ENCODE measurements at regions not wholly inside any gene's neighbourhood (a gene's known extent, or its start where the extent isn't known, plus 50 kb on each side); places are given as distances from the start of the nearest gene placed in this dataset.
"Not testable (repeated sequence)": the region's sequence is repeated elsewhere in the genome, so short reads cannot be mapped to it uniquely, and the experiment has no call there.

DNA sequence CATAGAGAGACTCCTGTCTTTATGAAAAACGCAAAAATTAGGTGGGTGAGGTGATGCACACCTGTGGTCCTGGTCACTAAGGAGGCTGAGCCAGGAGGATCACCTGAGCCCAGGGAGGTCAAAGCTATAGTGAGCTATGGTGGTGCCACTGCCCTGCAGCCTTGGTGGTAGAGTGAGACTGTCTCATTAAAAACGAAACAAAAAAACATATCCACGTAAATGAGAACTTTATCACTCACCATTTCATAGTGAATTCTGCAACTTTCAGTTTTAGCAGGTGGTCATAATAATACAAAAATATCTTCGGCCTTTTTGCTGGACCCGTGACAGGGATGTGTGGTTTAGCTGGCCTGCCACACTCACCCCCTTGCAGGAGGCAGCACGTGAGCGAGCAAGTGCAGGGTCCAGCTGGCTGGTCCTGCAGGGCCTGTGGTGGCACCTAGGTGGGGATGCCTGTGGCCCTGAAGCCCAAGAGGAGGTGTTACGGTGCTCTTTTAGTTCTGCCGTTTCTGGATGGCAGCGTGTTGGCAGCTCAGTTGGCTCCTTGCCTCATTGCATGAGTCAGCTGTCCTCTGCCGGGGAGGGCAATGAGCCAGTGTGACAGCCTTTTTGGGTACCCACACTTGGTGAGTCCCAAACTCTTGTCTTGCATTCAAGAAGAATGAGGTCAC, 1330.7 kb upstream of the TMEM132C start:
- peaks cover 0 to under 1% of the 10 kb centered on the region in 2 donors for H3K9me3 ChIP-seq (ENCODE audit: control insufficient read depth in 1 of 2, low read length in 2 of 2)
- H3K4me3 ChIP-seq (ENCODE audit: low read depth in 1 of 2, low read length in 2 of 2) = no peak overlapping the region
- H3K36me3 ChIP-seq (ENCODE audit: control insufficient read depth in 1 of 2, insufficient read depth in 2 of 2, low read length in 2 of 2) = no peaks in the 10 kb centered on the region
- H3K27ac ChIP-seq (ENCODE audit: low read length) = no peak overlapping the region
- no peaks in the 10 kb centered on the region for H3K27me3 ChIP-seq (ENCODE audit: low read depth, low read length)
- peaks cover 0 to 3% of the 10 kb centered on the region in 2 donors for H3K4me1 ChIP-seq (ENCODE audit: control insufficient read depth in 1 of 2, insufficient read depth in 2 of 2, low read length in 2 of 2)

DNA sequence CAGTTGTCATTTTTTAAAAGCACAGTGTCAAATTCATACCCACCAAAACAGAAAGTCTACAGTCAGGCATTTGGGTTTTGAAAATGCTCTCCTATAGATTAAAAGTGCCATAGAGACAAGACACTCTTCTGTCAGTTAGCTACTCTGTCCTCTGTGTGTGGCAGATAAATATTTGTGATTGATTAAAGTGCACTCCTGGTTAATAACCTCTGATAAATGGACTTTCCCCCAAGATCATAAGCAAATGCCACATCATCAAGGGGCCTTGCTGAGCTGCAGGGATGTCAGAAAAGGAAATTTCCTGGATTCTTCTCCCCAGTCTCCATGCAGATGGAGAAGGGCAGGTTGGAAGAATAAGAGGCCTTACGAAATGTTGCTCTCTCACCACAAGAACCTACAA, 1329.5 kb upstream of the TMEM132C start:
- Histone ChIP-seq H3K27me3 (ENCODE audit: low read depth, low read length) (no peaks in the 10 kb centered on the region), H3K27ac (ENCODE audit: low read length) (no peak overlapping the region), H3K36me3 (ENCODE audit: control insufficient read depth in 1 of 2, insufficient read depth in 2 of 2, low read length in 2 of 2) (no peaks in the 10 kb centered on the region), H3K4me1 (ENCODE audit: control insufficient read depth in 1 of 2, insufficient read depth in 2 of 2, low read length in 2 of 2) (peaks cover 0 to 3% of the 10 kb centered on the region in 2 donors), H3K9me3 (ENCODE audit: control insufficient read depth in 1 of 2, low read length in 2 of 2) (peaks cover 0 to 5% of the 10 kb centered on the region in 2 donors), H3K4me3 (ENCODE audit: low read depth in 1 of 2, low read length in 2 of 2) (no peak overlapping the region)

DNA sequence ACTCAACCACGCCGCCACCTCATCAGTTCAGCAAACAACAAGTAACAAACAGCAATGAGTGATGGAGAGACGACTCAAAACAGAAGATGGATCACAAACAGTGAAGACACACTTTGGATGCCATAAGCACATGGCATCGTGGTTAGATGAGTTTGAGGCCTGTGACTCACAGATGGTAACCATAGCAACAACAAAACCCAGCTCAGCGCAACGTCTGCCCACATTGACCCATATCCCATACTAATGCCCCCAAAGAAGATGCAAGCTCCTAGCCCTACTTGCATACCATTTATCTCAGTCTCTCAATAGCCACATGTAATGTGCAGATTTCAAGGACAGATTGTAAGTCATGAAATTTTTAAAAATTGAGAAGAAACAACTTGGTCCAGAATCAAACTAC, 1322.3 kb upstream of the TMEM132C start:
- Histone ChIP-seq H3K27ac (ENCODE audit: low read length) (no peak overlapping the region), H3K27me3 (ENCODE audit: low read depth, low read length) (no peaks in the 10 kb centered on the region), H3K4me1 (ENCODE audit: control insufficient read depth in 1 of 2, insufficient read depth in 2 of 2, low read length in 2 of 2) (no peaks in the 10 kb centered on the region), H3K4me3 (ENCODE audit: low read depth in 1 of 2, low read length in 2 of 2) (no peak overlapping the region), H3K36me3 (ENCODE audit: control insufficient read depth in 1 of 2, insufficient read depth in 2 of 2, low read length in 2 of 2) (no peaks in the 10 kb centered on the region), H3K9me3 (ENCODE audit: control insufficient read depth in 1 of 2, low read length in 2 of 2) (peaks cover 0 to 5% of the 10 kb centered on the region in 2 donors)

DNA sequence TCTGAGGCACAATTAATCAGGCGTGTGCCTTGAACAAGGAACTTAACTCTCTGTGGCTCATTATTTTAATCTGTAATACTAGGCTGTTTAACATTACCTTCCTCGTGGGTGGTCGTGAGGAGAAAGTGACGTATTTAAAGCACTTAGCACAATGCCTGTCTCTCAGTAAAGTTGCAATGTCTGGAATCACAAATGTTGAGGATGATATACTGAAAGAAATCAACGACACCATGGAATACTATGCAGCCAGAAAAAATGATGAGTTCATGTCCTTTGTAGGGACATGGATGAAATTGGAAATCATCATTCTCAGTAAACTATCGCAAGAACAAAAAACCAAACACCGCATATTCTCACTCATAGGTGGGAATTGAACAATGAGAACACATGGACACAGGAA, 1320.0 kb upstream of the TMEM132C start:
- H3K27me3 ChIP-seq (ENCODE audit: low read depth, low read length); H3K36me3 ChIP-seq (ENCODE audit: control insufficient read depth in 1 of 2, insufficient read depth in 2 of 2, low read length in 2 of 2); H3K27ac ChIP-seq (ENCODE audit: low read length); H3K4me1 ChIP-seq (ENCODE audit: control insufficient read depth in 1 of 2, insufficient read depth in 2 of 2, low read length in 2 of 2); H3K9me3 ChIP-seq (ENCODE audit: control insufficient read depth in 1 of 2, low read length in 2 of 2); H3K4me3 ChIP-seq (ENCODE audit: low read depth in 1 of 2, low read length in 2 of 2): not testable (repeated sequence)

GRCh38 chr12:126949558-126949957, 1317.4 kb upstream of the TMEM132C start:
- Histone ChIP-seq H3K27me3 (ENCODE audit: low read depth, low read length) (no peaks in the 10 kb centered on the region), H3K4me1 (ENCODE audit: control insufficient read depth in 1 of 2, insufficient read depth in 2 of 2, low read length in 2 of 2) (no peaks in the 10 kb centered on the region), H3K4me3 (ENCODE audit: low read depth in 1 of 2, low read length in 2 of 2) (no peak overlapping the region), H3K36me3 (ENCODE audit: control insufficient read depth in 1 of 2, insufficient read depth in 2 of 2, low read length in 2 of 2) (no peaks in the 10 kb centered on the region), H3K9me3 (ENCODE audit: control insufficient read depth in 1 of 2, low read length in 2 of 2) (no peaks in the 10 kb centered on the region), H3K27ac (ENCODE audit: low read length) (no peak overlapping the region)

GRCh38 chr12:126950266-126950665, 1316.7 kb upstream of the TMEM132C start:
- Histone ChIP-seq H3K27ac (ENCODE audit: low read length) (no peak overlapping the region), H3K4me3 (ENCODE audit: low read depth in 1 of 2, low read length in 2 of 2) (no peak overlapping the region), H3K36me3 (ENCODE audit: control insufficient read depth in 1 of 2, insufficient read depth in 2 of 2, low read length in 2 of 2) (no peaks in the 10 kb centered on the region), H3K9me3 (ENCODE audit: control insufficient read depth in 1 of 2, low read length in 2 of 2) (no peaks in the 10 kb centered on the region), H3K27me3 (ENCODE audit: low read depth, low read length) (no peaks in the 10 kb centered on the region), H3K4me1 (ENCODE audit: control insufficient read depth in 1 of 2, insufficient read depth in 2 of 2, low read length in 2 of 2) (no peaks in the 10 kb centered on the region)

DNA sequence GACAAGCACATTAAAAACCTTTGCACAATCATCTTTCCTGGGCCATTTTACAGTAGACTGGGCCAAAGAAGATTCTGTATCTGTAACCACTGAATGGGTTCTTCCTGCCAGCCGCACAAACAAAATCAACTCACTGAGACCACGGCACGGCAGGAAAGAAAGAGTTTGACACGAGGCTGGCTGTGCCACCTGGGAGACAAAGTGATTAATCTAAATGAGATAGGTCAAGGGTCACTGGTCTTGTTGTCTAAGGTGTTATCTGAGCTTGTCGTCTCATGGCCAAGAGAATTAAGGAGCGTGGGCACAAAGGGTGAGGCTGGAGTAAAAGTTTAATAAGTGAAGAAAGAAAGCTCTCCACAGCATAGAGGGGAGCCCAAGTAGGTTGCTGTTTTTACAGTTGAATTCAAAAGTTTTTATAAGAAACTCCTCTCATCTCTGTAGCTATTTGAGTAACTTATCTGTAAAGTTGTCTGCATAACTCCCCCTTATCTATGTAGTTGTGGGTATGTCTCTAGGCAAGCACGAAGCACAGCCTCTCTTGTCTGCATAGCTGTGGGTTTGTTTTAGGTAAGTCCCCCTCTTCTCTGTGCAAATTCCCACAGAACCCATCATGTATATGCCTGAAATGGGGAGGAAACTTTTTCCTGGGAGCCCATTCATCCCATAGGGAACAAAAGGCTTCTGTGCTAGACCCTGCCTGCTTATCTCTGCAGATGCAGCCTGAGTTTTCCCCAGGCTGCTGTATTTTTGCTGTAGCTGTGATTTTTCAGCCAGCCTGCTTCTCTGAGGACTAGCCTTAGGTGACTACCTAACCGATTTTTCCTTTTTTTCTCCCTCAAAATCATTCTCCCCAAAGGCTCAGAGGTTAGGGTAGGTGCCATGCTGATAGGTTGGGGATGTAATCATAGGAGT, 1314.6 kb upstream of the TMEM132C start:
- no peak overlapping the region for H3K4me3 ChIP-seq (ENCODE audit: low read depth in 1 of 2, low read length in 2 of 2)
- no peaks in the 10 kb centered on the region for H3K9me3 ChIP-seq (ENCODE audit: control insufficient read depth in 1 of 2, low read length in 2 of 2)
- H3K4me1 ChIP-seq (ENCODE audit: control insufficient read depth in 1 of 2, insufficient read depth in 2 of 2, low read length in 2 of 2) = no peaks in the 10 kb centered on the region
- no peaks in the 10 kb centered on the region for H3K36me3 ChIP-seq (ENCODE audit: control insufficient read depth in 1 of 2, insufficient read depth in 2 of 2, low read length in 2 of 2)
- no peaks in the 10 kb centered on the region for H3K27me3 ChIP-seq (ENCODE audit: low read depth, low read length)
- H3K27ac ChIP-seq (ENCODE audit: low read length) = no peak overlapping the region

- Histone ChIP-seq H3K9me3 (ENCODE audit: control insufficient read depth in 1 of 2, low read length in 2 of 2) (no peaks in the 10 kb centered on the region), H3K36me3 (ENCODE audit: control insufficient read depth in 1 of 2, insufficient read depth in 2 of 2, low read length in 2 of 2) (no peaks in the 10 kb centered on the region), H3K27ac (ENCODE audit: low read length) (no peak overlapping the region), H3K4me3 (ENCODE audit: low read depth in 1 of 2, low read length in 2 of 2) (no peak overlapping the region), H3K27me3 (ENCODE audit: low read depth, low read length) (no peaks in the 10 kb centered on the region), H3K4me1 (ENCODE audit: control insufficient read depth in 1 of 2, insufficient read depth in 2 of 2, low read length in 2 of 2) (no peaks in the 10 kb centered on the region)
Observed at GRCh38 chr12:126953365-126953889, 1313.5 kb upstream of the TMEM132C start.

DNA sequence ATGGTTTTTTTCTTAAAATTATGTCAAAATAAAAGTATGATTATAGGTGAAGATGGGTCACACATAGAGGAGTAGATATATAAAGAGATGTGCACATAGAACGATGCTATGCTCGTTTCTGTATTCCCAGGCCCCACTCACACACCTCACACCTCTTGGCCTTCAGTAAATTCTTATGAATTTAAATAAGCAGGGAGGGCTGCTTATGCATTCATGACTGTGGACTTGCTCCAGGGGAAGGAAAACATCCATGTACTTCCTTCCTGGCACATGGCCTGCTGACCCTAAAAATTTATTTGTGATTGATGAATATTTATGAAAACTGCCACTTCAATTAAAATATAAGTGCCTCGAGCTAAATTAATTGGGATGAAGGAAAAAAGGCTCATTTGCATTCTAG, 1306.7 kb upstream of the TMEM132C start:
- Histone ChIP-seq H3K36me3 (ENCODE audit: control insufficient read depth in 1 of 2, insufficient read depth in 2 of 2, low read length in 2 of 2) (no peaks in the 10 kb centered on the region), H3K4me3 (ENCODE audit: low read depth in 1 of 2, low read length in 2 of 2) (no peak overlapping the region), H3K4me1 (ENCODE audit: control insufficient read depth in 1 of 2, insufficient read depth in 2 of 2, low read length in 2 of 2) (no peaks in the 10 kb centered on the region), H3K27me3 (ENCODE audit: low read depth, low read length) (no peaks in the 10 kb centered on the region), H3K27ac (ENCODE audit: low read length) (no peak overlapping the region), H3K9me3 (ENCODE audit: control insufficient read depth in 1 of 2, low read length in 2 of 2) (no peaks in the 10 kb centered on the region)

- H3K27me3 ChIP-seq (ENCODE audit: low read depth, low read length) = no peaks in the 10 kb centered on the region
- H3K4me3 ChIP-seq (ENCODE audit: low read depth in 1 of 2, low read length in 2 of 2) = no peak overlapping the region
- H3K27ac ChIP-seq (ENCODE audit: low read length) = no peak overlapping the region
- no peaks in the 10 kb centered on the region for H3K4me1 ChIP-seq (ENCODE audit: control insufficient read depth in 1 of 2, insufficient read depth in 2 of 2, low read length in 2 of 2)
- no peaks in the 10 kb centered on the region for H3K36me3 ChIP-seq (ENCODE audit: control insufficient read depth in 1 of 2, insufficient read depth in 2 of 2, low read length in 2 of 2)
- H3K9me3 ChIP-seq (ENCODE audit: control insufficient read depth in 1 of 2, low read length in 2 of 2) = no peaks in the 10 kb centered on the region
Observed at GRCh38 chr12:126960709-126961108, 1306.3 kb upstream of the TMEM132C start.

- H3K36me3 ChIP-seq (ENCODE audit: control insufficient read depth in 1 of 2, insufficient read depth in 2 of 2, low read length in 2 of 2) = no peaks in the 10 kb centered on the region
- no peak overlapping the region for H3K4me3 ChIP-seq (ENCODE audit: low read depth in 1 of 2, low read length in 2 of 2)
- H3K4me1 ChIP-seq (ENCODE audit: control insufficient read depth in 1 of 2, insufficient read depth in 2 of 2, low read length in 2 of 2) = no peaks in the 10 kb centered on the region
- no peak overlapping the region for H3K27ac ChIP-seq (ENCODE audit: low read length)
- H3K9me3 ChIP-seq (ENCODE audit: control insufficient read depth in 1 of 2, low read length in 2 of 2) = no peaks in the 10 kb centered on the region
- no peaks in the 10 kb centered on the region for H3K27me3 ChIP-seq (ENCODE audit: low read depth, low read length)
Observed at GRCh38 chr12:126963825-126964224, 1303.1 kb upstream of the TMEM132C start.

All from muscle layer of duodenum (tissue), 2 donors.